ENCODE measurements at regions not wholly inside any gene's neighbourhood (a gene's known extent, or its start where the extent isn't known, plus 50 kb on each side); places are given as distances from the start of the nearest gene placed in this dataset.

GRCh38 chr11:70525466-70525865 is 127.1 kb downstream of the CTTN start:
- H3K27me3 ChIP-seq: no peaks in the 10 kb centered on the region
- H3K4me2 ChIP-seq: no peak overlapping the region
- no peak overlapping the region for H3K4me3 ChIP-seq
- no peaks in the 10 kb centered on the region for H3K9me3 ChIP-seq (ENCODE audit: low read depth)
- peaks cover 4% of the 10 kb centered on the region for H3K4me1 ChIP-seq (ENCODE audit: insufficient read depth)
- TF ChIP-seq EZH2 (IDR thresholded peaks at IDR 0.05; ENCODE audit: borderline replicate concordance) (no peak), EZH2phosphoT487 (IDR thresholded peaks at IDR 0.05; ENCODE audit: low read depth, severe bottlenecking, unreplicated experiment) (no peak)
- TF ChIP-seq, protein P1, sequence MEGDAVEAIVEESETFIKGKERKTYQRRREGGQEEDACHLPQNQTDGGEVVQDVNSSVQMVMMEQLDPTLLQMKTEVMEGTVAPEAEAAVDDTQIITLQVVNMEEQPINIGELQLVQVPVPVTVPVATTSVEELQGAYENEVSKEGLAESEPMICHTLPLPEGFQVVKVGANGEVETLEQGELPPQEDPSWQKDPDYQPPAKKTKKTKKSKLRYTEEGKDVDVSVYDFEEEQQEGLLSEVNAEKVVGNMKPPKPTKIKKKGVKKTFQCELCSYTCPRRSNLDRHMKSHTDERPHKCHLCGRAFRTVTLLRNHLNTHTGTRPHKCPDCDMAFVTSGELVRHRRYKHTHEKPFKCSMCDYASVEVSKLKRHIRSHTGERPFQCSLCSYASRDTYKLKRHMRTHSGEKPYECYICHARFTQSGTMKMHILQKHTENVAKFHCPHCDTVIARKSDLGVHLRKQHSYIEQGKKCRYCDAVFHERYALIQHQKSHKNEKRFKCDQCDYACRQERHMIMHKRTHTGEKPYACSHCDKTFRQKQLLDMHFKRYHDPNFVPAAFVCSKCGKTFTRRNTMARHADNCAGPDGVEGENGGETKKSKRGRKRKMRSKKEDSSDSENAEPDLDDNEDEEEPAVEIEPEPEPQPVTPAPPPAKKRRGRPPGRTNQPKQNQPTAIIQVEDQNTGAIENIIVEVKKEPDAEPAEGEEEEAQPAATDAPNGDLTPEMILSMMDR (IDR thresholded peaks at IDR 0.05; ENCODE audit: poor library complexity): no peak
- no peaks in the 10 kb centered on the region for H3K36me3 ChIP-seq (replicated peaks; ENCODE audit: insufficient read depth, low read depth)
- no peak overlapping the region for H2AFZ ChIP-seq
- no peak overlapping the region for H3K27ac ChIP-seq
- no peaks in the 10 kb centered on the region for H4K20me1 ChIP-seq (ENCODE audit: insufficient read depth, poor library complexity, severe bottlenecking)
- no peaks in the 10 kb centered on the region for H3K9me2 ChIP-seq (replicated peaks; ENCODE audit: insufficient read depth)
- no peaks in the 10 kb centered on the region for H3K79me2 ChIP-seq
- DNase-seq (ENCODE audit: low spot score): no peak
- whole genome bisulfite sequencing (ENCODE audit: low lambda C conversion rate, missing lambda C conversion rate): 92% methylated on average over 7 of the region's 7 CpGs

- Histone ChIP-seq H4K20me1 (ENCODE audit: insufficient read depth, poor library complexity, severe bottlenecking) (no peaks in the 10 kb centered on the region), H3K27ac (no peak overlapping the region), H3K4me2 (no peak overlapping the region), H3K36me3 (replicated peaks; ENCODE audit: insufficient read depth, low read depth) (no peaks in the 10 kb centered on the region), H3K9me3 (ENCODE audit: low read depth) (no peaks in the 10 kb centered on the region), H3K27me3 (no peaks in the 10 kb centered on the region), H3K9me2 (replicated peaks; ENCODE audit: insufficient read depth) (no peaks in the 10 kb centered on the region), H2AFZ (no peak overlapping the region), H3K4me1 (ENCODE audit: insufficient read depth) (peaks cover 4% of the 10 kb centered on the region), H3K4me3 (no peak overlapping the region), H3K79me2 (no peaks in the 10 kb centered on the region)
- TF ChIP-seq, protein P1 (IDR thresholded peaks at IDR 0.05; ENCODE audit: poor library complexity): no peak
- no peak for TF ChIP-seq EZH2phosphoT487 (IDR thresholded peaks at IDR 0.05; ENCODE audit: low read depth, severe bottlenecking, unreplicated experiment)
- TF ChIP-seq EZH2 (IDR thresholded peaks at IDR 0.05; ENCODE audit: borderline replicate concordance): no peak
- 89% methylated on average over 22 of the region's 24 CpGs for WGBS (ENCODE audit: low lambda C conversion rate, missing lambda C conversion rate)
- no peak for DNase-seq (ENCODE audit: low spot score)
These were observed 128.1 kb downstream of the CTTN start for GRCh38 chr11:70526116-70527045.

DNA sequence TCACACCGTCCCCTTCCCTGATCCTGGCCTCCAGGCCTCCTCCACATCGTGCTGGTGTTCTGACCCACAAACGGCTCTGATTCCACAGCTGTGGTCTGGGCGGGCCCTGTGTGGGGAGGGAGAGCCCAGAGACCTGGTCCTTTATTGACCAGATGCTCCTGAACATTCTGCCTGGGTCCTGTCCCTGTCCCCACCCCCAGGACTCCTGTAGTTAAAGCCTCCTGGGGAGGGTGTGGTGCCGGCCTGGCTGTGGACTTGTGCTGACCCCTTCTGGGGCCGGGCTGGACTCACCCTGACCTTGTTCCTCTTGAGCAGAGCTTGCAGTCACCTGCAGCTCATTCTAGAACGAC is 128.7 kb downstream of the CTTN start:
- Histone ChIP-seq H3K4me3 (no peak overlapping the region), H3K9me2 (replicated peaks; ENCODE audit: insufficient read depth) (no peaks in the 10 kb centered on the region), H2AFZ (no peak overlapping the region), H4K20me1 (ENCODE audit: insufficient read depth, poor library complexity, severe bottlenecking) (no peaks in the 10 kb centered on the region), H3K9me3 (ENCODE audit: low read depth) (no peaks in the 10 kb centered on the region), H3K27ac (no peak overlapping the region), H3K79me2 (no peaks in the 10 kb centered on the region), H3K4me1 (ENCODE audit: insufficient read depth) (peaks cover 4% of the 10 kb centered on the region), H3K4me2 (no peak overlapping the region), H3K36me3 (replicated peaks; ENCODE audit: insufficient read depth, low read depth) (no peaks in the 10 kb centered on the region), H3K27me3 (no peaks in the 10 kb centered on the region)
- DNase-seq (ENCODE audit: low spot score): no peak
- TF ChIP-seq, protein P1 (IDR thresholded peaks at IDR 0.05; ENCODE audit: poor library complexity): no peak
- no peak for TF ChIP-seq EZH2phosphoT487 (IDR thresholded peaks at IDR 0.05; ENCODE audit: low read depth, severe bottlenecking, unreplicated experiment)
- 65% methylated on average over 7 of the region's 7 CpGs for WGBS (ENCODE audit: low lambda C conversion rate, missing lambda C conversion rate)
